ENCODE measurements at regions not wholly inside any gene's neighbourhood (a gene's known extent, or its start where the extent isn't known, plus 50 kb on each side); places are given as distances from the start of the nearest gene placed in this dataset.
"Not testable (repeated sequence)": the region's sequence is repeated elsewhere in the genome, so short reads cannot be mapped to it uniquely, and the experiment has no call there.

DNA sequence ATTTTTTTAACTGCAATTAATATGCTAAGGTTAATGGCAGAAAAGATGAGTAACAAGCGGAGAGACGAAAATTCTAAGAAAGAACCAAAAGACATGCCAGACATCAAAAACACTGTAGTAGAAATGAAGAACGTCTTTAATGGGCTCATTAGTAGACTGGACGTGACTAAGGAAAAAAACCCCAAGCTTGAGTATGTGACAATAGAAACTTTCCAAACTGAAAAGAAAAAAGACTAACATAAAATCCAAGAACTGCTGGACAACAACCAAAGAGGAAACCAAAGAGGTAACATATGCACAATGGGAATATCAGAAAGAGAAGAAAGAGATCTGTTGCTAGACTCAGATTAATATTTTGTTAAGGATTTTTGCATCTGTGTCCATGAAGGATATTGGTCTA lies 94.6 kb upstream of the SETMAR start:
- H3K27me3 ChIP-seq (ENCODE audit: insufficient read depth, poor library complexity, severe bottlenecking): no peaks in the 10 kb centered on the region
- no peaks in the 10 kb centered on the region for H3K4me1 ChIP-seq (ENCODE audit: insufficient read depth, poor library complexity, severe bottlenecking)
- H3K27ac ChIP-seq (ENCODE audit: poor library complexity, severe bottlenecking): no peak overlapping the region
- no peak overlapping the region for H3K4me3 ChIP-seq (ENCODE audit: severe bottlenecking)
- ATAC-seq (ENCODE audit: low read depth): no peak
- H3K36me3 ChIP-seq (ENCODE audit: low read depth): no peaks in the 10 kb centered on the region
- DNase-seq (ENCODE audit: low spot score): no peak
- H3K9me3 ChIP-seq (ENCODE audit: severe bottlenecking): no peaks in the 10 kb centered on the region
- TF ChIP-seq, protein P1, sequence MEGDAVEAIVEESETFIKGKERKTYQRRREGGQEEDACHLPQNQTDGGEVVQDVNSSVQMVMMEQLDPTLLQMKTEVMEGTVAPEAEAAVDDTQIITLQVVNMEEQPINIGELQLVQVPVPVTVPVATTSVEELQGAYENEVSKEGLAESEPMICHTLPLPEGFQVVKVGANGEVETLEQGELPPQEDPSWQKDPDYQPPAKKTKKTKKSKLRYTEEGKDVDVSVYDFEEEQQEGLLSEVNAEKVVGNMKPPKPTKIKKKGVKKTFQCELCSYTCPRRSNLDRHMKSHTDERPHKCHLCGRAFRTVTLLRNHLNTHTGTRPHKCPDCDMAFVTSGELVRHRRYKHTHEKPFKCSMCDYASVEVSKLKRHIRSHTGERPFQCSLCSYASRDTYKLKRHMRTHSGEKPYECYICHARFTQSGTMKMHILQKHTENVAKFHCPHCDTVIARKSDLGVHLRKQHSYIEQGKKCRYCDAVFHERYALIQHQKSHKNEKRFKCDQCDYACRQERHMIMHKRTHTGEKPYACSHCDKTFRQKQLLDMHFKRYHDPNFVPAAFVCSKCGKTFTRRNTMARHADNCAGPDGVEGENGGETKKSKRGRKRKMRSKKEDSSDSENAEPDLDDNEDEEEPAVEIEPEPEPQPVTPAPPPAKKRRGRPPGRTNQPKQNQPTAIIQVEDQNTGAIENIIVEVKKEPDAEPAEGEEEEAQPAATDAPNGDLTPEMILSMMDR (IDR thresholded peaks at IDR 0.05; ENCODE audit: poor library complexity, severe bottlenecking): no peak

DNA sequence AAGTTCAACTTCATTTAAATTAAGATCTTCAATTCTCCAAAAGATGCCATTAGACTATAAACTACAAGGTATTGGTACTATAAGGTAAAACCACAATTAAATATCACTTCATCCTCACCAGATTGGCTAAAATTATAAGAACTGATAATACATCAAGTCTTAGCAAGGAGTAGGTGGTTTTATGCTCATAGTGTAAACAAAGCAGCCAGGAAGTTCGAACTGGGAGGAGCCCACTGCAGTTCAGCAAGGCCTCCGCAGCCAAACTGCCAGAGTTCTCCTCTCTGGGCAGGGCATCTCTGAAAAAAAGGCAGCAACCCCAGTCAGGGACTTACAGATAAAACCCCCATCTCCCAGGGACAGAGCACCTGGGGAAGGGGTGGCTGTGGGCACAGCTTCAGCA lies 91.6 kb upstream of the SETMAR start:
- no peaks in the 10 kb centered on the region for H3K27me3 ChIP-seq (ENCODE audit: insufficient read depth, poor library complexity, severe bottlenecking)
- no peaks in the 10 kb centered on the region for H3K4me1 ChIP-seq (ENCODE audit: insufficient read depth, poor library complexity, severe bottlenecking)
- TF ChIP-seq, protein P1 (IDR thresholded peaks at IDR 0.05; ENCODE audit: poor library complexity, severe bottlenecking): no peak
- H3K36me3 ChIP-seq (ENCODE audit: low read depth): no peaks in the 10 kb centered on the region
- no peak overlapping the region for H3K27ac ChIP-seq (ENCODE audit: poor library complexity, severe bottlenecking)
- DNase-seq (ENCODE audit: low spot score): no peak
- no peak for ATAC-seq (ENCODE audit: low read depth)
- no peak overlapping the region for H3K4me3 ChIP-seq (ENCODE audit: severe bottlenecking)
- H3K9me3 ChIP-seq (ENCODE audit: severe bottlenecking): no peaks in the 10 kb centered on the region

DNA sequence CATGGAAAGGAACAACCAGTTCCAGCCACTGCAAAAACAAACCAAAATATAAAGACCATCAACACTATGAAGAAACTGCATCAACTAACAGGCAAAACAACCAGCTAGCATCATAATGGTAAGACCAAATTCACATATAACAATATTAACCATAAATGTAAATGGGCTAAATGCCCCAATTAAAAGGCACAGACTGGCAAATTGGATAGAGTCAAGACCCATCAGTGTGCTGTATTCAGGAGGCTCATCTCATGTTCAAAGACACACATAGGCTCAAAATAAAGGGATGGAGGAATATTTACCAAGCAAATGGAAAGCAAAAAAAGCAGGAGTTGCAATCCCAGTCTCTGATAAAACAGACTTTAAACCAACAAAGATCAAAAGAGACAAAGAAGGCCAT lies 89.7 kb upstream of the SETMAR start:
- H3K4me3 ChIP-seq (ENCODE audit: severe bottlenecking); H3K27ac ChIP-seq (ENCODE audit: poor library complexity, severe bottlenecking); H3K9me3 ChIP-seq (ENCODE audit: severe bottlenecking); H3K36me3 ChIP-seq (ENCODE audit: low read depth); H3K27me3 ChIP-seq (ENCODE audit: insufficient read depth, poor library complexity, severe bottlenecking); ATAC-seq (ENCODE audit: low read depth); DNase-seq (ENCODE audit: low spot score); H3K4me1 ChIP-seq (ENCODE audit: insufficient read depth, poor library complexity, severe bottlenecking): not testable (repeated sequence)

DNA sequence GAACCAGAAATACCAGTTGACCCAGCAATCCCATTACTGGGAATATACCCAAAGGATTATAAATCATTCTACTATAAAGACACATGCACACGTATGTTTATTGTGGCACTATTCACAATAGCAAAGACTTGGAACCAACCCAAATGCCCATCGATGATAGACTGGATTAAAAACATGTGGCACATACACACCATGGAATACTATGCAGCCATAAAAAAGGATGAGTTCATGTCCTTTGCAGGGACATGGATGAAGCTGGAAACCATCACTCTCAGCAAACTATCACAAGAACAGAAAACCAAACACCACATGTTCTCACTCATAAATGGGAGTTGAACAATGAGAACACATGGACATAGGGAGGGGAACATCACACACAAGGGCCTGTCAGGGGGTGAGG lies 86.2 kb upstream of the SETMAR start:
- not testable (repeated sequence) for H3K27me3 ChIP-seq (ENCODE audit: insufficient read depth, poor library complexity, severe bottlenecking); H3K4me1 ChIP-seq (ENCODE audit: insufficient read depth, poor library complexity, severe bottlenecking); H3K4me3 ChIP-seq (ENCODE audit: severe bottlenecking); H3K27ac ChIP-seq (ENCODE audit: poor library complexity, severe bottlenecking); ATAC-seq (ENCODE audit: low read depth); H3K36me3 ChIP-seq (ENCODE audit: low read depth); H3K9me3 ChIP-seq (ENCODE audit: severe bottlenecking); DNase-seq (ENCODE audit: low spot score)

DNA sequence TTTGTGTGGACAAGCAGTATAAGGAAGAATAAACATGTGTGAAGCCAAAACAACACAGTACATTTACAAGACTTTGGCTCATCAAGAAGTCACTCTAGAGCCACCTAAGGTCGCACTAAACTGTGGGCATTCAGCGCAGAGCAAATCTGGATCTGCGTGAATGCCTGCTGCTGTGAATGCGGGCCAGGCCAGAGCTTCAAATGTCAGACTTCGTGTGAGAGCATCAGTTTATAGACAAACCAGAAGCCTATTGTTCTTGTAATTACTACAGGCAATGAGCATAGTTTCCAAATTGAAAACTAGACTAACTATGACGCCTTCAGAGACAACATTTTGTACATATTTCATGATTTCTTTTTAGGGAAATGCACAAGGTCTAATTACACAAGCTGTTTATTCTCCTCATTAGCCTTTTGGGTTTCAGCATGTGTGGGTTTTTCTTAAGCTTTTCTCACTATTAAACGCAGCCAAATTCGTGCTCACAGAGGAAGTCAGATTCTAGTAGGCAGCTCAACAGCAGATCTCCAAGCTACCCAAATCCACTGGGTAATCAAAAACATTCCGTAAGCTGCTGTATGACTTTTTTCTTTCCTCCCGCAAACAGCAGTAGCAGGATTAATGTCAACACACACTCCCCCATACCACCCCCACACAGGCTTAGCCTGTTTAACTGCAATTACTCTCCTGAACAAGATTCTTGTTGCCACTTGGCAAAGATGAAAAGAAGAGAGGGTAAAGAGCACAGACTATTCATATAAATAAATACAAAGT lies 84.5 kb upstream of the SETMAR start:
- Histone ChIP-seq H3K27ac (ENCODE audit: poor library complexity, severe bottlenecking) (no peak overlapping the region), H3K4me1 (ENCODE audit: insufficient read depth, poor library complexity, severe bottlenecking) (no peaks in the 10 kb centered on the region), H3K9me3 (ENCODE audit: severe bottlenecking) (no peaks in the 10 kb centered on the region), H3K27me3 (ENCODE audit: insufficient read depth, poor library complexity, severe bottlenecking) (no peaks in the 10 kb centered on the region), H3K36me3 (ENCODE audit: low read depth) (no peaks in the 10 kb centered on the region), H3K4me3 (ENCODE audit: severe bottlenecking) (no peak overlapping the region)
- TF ChIP-seq, protein P1 (IDR thresholded peaks at IDR 0.05; ENCODE audit: poor library complexity, severe bottlenecking): no peak
- DNase-seq (ENCODE audit: low spot score) (no peak), ATAC-seq (ENCODE audit: low read depth) (no peak)

DNA sequence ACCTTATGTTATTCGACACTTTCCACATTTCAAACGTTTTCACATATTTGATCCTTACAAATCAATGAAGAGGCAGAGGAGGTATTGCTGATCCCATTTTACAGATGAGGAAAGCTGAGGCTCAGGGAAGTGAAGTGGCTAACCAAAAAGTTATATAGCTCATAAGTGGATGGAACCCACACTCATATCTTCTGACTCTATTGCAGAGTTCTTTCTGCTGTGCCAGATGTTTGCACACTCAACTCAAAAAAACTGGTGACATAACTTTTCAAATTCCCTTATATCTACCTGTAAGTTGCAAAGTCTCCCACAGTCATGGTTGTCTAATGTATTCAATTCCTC lies 84.0 kb upstream of the SETMAR start:
- H3K27ac ChIP-seq (ENCODE audit: poor library complexity, severe bottlenecking): no peak overlapping the region
- H3K4me3 ChIP-seq (ENCODE audit: severe bottlenecking): no peak overlapping the region
- H3K4me1 ChIP-seq (ENCODE audit: insufficient read depth, poor library complexity, severe bottlenecking): no peaks in the 10 kb centered on the region
- TF ChIP-seq, protein P1 (IDR thresholded peaks at IDR 0.05; ENCODE audit: poor library complexity, severe bottlenecking): no peak
- H3K27me3 ChIP-seq (ENCODE audit: insufficient read depth, poor library complexity, severe bottlenecking): no peaks in the 10 kb centered on the region
- no peak for DNase-seq (ENCODE audit: low spot score)
- no peaks in the 10 kb centered on the region for H3K36me3 ChIP-seq (ENCODE audit: low read depth)
- H3K9me3 ChIP-seq (ENCODE audit: severe bottlenecking): no peaks in the 10 kb centered on the region
- ATAC-seq (ENCODE audit: low read depth): no peak

Data from RWPE2 (cell line).